ENCODE measurements at regions not wholly inside any gene's neighbourhood (a gene's known extent, or its start where the extent isn't known, plus 50 kb on each side); places are given as distances from the start of the nearest gene placed in this dataset.
A peak's percentile ranks its signal among the peaks of the same experiment; 100 is the strongest.

DNA sequence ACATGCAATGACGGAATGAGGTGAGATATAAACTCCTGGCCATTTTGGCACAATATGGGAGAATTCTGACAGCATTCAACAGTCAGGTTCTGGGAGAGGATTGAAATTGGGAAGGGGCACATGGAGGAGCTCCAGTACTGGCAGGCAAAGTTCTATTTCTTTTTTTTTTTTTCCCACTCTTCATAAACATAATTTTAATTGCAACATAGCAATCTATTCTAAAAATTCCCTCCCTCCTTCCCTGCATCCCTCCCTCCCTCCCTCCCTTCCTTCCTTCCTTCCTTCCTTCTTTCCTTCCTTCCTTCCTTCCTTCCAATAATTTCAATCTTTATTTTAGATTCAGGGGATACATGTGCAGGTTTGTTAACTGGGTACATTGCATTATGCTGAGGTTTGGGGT, 93.2 kb downstream of the PTCSC3 start:
- no peak for DNase-seq (ENCODE audit: low spot score)

DNA sequence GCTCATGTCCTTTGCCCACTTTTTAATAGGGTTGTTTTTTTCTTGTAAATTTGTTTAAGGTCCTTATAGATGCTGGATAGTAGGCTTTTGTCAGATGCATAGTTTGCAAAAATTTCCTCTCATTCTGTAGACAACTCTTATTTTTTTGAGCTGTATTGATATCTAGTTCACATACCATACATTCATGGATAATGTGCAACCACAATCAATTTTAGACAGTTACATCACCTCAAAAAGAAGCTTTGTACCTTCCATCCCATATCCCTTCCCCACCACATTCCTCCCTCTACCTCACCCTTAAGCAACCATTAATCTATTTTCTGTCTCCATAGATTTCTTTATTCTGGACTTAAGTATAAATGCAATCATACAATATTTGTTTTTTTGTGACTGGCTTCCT, 98.4 kb downstream of the PTCSC3 start:
- no peak for DNase-seq (ENCODE audit: low spot score)

DNA sequence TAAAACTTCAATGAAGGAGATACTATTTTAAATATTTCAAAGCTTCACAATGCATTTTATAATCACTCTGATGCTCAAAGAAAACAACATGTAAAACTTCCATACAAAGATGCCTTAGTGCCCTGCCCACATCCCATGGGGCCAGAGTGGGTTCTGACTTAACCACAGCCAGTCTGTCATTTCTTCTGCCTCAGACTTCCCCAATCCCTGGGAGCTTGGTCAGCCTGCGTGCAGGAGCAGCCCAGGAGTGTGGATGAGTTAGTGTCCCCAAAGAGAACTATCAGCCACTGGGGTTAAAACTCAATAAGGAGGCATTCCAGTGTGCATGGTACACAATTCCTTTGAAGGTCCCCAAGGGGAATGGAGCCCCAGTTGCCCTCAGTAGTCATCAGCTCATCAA, 100.3 kb downstream of the PTCSC3 start:
- DNase-seq (ENCODE audit: low spot score), result no peak

DNA sequence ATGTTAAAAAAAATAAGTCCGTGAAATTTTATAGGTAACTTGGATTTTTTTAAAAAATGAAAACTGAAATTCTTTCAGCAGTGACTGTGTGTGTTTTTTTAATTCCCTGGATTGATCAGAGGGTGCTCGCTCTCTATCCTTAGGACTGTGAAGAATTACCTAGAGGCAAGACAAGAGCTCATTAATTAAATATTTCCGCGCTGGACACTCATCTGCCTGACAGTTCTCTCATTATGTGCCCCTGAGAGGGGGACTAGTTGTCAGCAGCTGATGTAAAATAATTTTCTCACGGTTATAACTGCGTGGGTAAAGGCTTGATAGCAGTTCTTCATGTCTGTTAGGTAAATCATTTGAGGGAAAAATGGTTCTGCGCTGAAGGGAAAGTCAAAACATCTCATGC, 101.3 kb downstream of the PTCSC3 start:
- no peak for DNase-seq (ENCODE audit: low spot score)

DNA sequence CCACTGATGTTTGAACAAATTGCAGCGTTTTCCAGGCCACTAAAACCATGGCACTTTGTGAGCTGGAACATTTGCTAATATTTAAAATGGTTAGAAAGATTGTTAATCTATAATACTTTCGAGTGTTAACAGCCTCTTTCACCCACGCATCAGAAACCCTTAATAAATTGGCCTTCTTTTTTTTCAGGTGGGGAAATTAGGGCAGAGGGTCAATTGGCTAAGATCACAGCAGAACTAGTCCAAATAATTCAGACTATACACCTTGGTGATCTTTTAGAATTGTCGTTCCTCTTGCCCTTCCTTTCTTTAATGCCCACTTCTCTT, 105.8 kb downstream of the PTCSC3 start:
- DNase-seq (ENCODE audit: low spot score), result no peak

DNA sequence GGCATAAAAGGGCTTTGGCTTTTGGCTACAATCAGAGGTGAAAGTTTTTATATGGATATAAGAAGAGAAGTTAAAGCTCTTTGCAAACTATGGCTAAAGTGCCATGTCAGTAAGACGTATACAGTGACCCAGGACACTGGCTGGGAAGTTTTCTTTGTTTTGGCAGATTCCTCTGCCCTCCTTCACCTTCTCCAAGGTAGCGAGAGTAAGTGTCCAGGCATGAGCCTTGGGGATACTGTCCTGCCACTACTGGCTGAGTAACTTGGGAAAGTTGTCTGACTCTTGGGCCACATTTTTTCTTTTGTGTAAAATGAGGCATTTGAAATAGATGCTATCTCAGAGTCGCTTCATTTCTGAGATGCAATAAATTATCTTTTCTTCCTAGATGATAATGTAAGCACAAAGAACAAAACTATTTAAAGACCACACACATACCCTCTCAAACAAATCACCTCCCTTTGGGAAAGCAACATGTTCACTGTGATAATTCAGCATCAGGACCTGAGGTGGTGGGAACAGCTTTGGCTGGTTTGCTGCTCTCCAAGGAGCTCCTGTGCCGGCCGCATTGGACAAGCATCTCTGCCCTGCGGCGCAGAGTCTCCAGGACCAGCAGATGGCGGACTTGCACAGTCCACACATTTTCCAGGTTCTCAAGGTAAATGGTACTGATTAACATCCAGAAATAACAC, 106.3 kb downstream of the PTCSC3 start:
- no peak for DNase-seq (ENCODE audit: low spot score)

DNA sequence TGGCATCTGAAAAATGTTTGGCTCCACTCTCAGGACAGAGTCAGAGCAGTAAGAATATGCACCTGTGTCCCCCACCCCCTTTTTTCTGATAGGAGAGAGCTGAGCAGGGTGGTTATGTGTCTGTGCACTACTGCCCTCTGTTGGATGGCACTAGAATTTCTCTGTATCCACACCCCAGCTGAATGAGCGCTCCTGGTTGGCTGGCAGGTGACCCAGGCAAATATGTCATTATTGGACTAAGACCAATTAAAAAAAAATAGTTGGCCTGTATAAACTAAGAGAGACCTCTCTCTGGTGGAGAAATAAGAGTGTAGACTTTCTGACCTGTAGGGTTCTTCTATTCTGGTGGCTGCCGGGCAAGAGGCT, 107.0 kb downstream of the PTCSC3 start:
- DNase-seq (ENCODE audit: low spot score), result peak; percentile 14

DNA sequence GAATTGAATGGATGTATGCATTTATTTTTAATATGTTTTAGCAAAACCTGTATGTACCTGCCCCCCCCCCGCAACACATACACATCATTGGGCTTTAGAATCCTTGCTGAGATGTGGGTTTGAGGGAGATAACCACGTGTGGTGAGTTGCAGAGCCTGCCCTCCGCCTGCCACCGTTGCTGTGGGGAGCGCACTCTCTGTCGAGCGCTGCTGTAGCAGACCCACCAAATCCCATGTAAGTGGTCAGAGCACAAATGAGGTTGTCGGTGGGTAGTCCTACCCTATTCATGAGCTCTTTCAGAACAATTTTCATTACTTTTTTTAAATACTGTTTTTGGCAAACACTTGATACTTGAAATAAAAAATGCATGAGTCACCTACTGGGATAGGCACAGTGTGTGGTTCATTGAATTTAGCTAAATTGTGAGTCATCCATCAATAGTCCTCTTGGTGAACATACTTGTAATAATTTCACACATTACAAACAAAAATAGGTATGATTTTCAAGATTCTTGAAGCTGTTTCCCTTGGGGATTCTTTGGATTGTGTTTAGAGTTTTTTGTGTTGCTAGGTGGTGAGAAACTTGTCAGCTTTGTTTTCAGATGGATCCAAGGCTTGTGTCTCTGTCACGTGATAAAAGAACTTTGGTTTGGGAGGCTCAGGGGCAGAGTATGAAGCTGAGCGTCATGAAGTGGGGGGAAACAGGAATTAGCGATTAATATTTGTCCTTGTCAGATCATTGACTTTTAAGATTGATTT, 107.6 kb downstream of the PTCSC3 start:
- DNase-seq (ENCODE audit: low spot score), result no peak

DNA sequence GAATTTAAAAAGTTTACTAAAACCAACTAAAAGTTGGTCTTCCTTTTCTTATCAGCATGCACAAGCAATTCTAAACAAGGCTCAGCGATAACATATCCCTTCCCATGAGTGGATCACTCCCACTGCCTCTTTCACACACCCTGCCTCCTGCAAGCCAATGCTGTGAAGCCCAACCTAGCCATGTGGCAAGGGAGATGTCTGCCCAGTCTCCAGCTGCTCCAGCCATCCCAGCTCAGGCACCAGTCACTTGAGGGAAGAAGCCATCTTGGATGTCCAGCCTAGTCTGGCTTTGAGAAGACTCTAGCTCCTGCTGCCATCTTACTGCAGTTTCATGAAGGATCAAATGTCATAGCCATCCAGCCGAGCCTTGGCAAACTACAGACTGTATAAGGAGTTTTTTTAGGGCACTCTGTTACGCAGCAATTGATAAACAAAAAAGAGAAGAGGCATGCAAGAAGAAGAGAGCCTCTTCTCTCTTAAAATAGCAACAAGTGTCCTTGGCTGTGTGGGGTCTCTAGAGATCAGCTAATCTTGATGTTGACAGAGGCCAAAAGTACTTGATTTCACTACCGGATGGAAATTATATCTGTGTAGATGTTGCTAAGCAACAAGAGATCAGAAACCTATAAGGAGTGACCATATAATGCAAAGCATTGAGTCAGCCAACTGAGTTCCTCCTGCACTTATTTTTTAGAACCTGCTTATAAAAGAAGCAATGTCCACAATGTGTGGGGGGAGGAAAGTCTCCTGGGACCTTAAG, 108.9 kb downstream of the PTCSC3 start:
- DNase-seq (ENCODE audit: low spot score), result no peak

DNA sequence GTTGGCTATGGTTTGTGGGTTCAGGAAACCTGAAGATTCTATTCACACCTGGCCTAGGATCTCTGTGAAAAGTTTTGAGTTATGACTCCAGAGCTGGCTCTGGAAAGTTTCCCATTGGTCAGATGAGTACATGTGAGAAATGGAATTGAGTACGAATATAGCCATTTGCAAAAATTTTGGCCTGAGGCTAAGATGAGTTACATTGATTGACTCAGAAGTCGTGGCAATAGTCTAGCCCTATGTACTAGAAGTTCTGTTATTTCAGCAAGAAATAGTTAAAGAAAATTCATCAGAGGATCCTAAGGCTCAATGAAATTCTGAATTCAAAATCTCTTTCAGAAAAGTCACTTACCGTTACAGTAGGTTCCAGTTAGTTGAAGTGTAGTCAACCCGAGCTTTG, 109.9 kb downstream of the PTCSC3 start:
- DNase-seq (ENCODE audit: low spot score), result no peak

DNA sequence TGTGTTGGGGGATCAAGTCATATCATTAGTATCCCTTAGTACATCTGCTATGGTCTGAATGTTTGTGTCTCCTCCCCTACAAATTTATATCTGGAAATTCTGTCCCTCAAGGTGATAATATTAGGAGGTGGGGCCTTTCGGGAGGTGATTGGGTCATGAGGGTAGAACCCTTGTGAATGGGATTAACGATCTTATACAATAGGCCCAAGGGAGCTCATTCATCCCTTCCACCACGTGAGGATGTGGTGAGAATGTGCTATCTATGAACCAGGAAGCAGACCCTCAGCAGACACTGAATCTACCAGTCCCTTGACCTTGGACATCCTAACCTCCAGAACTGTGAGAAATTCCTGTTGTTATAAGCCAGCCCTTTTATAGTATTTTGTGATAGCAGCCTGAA, 110.7 kb downstream of the PTCSC3 start:
- no peak for DNase-seq (ENCODE audit: low spot score)

DNA sequence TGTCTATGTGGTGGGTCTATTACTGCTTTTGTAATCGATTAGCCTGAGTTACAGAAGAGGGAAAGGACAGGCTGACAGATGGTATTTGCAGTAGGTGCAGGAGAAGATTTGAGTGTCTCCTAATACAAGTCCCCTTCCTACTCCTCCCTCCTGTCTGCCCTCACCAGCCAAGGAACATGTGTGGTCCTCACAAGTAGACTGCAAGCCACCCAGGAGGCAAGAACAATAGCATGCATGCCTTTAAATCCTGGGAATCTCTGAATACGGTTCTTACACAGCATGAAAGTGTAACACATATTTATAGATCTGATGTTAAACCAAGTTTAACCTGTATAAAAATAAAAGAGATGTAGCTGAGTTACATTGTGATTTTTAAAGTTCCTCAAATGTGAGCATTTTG, 117.0 kb downstream of the PTCSC3 start:
- DNase-seq (ENCODE audit: low spot score), result no peak

DNA sequence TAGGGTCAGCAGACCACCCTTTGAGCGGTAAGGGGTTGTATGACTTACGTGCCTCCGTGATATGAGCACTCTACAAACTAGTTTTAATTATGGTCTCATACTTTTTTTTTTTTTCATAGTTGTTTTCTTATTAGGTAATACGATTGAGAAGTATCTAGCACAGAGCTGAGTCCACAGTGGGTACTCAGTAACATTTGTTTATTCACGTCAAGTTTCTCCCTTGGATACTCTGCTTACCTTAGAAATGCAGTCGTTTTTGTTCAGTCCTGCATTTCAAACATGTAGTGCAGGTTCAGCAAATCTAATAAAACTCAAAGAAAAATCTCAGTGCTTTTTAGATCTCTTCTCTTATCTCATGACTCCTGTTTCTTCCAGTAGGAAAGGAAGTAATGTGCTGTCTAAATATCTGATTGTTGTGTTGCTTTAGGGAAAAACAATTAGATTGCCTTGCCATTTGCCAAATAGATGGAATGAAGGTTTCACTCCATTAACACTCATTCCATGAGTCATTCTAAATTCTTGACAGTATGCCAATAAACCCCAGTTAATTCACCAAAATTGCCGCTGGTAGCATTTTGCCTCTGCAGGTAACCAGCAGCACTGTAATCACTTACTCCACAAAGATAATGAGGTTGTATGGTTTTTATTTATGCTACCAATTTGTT, 118.9 kb downstream of the PTCSC3 start:
- no peak for DNase-seq (ENCODE audit: low spot score)

DNA sequence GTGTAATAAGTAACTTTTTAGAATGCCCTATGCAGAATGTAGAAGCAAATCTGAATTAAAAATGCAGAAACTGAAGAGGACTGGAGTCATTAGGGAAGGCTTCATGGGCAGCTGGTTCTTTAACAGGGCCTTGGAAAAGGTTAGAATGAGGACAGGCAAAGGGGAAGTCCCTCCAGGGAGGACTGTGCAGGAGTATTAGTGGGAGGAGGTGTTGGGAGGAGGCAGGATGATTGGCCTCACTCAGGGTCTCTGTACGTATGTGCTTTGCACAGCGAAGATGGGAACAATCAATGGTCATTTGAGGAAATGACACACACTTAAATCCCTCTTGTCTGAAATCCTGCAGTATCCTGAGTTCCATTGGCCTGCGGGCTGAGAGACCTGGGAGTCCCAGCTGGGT, 119.7 kb downstream of the PTCSC3 start:
- no peak for DNase-seq (ENCODE audit: low spot score)

DNA sequence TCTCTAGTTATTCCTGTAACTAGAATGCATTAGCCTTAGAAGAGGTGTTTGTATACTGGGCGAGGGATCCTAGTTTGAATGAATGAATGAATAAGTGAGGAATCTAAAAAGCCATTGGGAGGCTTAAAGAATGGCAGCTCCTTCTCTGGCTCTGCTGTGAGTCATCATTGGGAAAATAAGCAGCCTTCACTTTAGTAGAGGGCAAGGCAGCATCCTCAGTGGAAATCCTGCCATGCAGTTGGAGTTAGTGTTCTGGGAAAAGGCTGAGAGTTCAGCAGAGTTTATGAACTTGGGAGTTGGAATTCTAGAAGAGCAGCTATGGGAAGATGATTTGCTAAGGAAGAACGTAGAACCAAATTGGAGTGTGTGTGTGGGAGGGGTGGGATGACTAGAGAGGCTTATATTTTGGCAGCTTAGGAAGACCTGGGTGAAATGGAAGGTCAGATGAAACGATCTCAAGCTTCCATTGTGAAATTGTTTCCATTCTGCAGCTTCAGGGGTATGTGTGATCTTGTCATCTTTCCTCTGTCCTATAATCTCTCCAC, 120.8 kb downstream of the PTCSC3 start:
- no peak for DNase-seq (ENCODE audit: low spot score)

DNA sequence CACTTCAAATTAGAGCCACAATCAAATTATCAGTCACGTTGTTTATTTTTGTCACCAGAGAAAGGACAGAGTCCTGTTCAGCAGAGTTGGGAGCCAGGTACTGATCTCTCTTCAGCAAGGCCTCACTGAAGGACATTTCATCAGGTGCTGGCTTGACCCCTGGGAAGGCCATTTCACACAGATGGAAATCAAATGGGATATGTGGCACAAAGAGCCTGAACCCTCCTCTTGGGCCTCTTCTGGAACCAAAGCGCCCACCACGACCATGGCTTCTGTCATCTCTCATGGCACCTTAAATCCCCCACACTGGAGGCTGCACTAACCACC, 121.5 kb downstream of the PTCSC3 start:
- DNase-seq (ENCODE audit: low spot score), result no peak

DNA sequence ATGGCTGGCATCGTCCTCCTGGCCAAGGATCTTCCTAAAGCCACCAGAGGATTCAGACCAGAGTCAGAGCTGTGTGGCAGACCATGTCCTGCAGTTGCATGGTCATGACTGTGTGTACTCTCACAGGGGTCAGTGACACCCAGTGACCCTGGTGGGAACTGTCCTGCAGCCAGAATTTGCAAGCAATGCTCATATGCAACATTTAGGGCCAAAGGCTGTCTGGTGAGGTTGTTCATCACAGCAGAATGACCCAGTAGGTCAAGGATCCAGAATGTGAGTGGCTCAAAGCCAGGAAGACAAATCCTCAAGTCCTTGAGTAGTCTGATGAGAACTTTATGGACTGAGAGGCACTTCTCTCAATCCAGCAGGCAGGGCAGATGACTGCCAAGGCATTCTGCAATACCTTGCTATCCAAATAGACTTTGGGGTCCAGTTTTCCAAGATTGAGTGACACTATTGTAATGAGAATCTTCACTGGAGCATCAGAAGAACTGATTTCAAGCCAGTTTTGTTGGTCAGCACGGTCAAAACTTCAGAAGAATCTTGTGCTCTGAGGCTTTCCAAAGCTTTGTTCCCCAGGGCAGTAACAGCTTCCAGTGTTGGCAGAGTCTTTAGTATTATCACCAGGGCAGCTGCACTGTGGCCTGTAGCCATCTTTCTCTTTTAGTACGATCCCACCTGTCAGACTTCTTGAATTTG, 122.0 kb downstream of the PTCSC3 start:
- no peak for DNase-seq (ENCODE audit: low spot score)

DNA sequence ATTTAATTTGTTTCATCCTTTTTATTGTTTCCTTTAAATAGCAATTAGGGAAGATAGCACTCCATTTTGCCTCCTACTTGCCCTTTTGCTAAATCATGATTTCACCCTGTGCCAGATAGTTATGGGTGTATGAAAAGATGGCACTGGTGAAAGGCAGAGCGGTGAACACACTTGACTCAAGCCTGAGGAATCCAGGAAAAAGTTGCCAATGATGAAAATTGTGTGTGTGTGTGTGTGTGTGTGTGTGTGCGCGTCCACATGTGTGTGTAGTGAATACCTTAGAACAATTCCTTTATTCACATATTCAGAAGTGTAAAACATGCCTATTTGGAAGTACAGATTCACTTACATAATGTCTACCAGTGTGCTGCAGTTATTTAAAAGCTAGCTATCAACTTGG, 123.8 kb downstream of the PTCSC3 start:
- DNase-seq (ENCODE audit: low spot score), result no peak

DNA sequence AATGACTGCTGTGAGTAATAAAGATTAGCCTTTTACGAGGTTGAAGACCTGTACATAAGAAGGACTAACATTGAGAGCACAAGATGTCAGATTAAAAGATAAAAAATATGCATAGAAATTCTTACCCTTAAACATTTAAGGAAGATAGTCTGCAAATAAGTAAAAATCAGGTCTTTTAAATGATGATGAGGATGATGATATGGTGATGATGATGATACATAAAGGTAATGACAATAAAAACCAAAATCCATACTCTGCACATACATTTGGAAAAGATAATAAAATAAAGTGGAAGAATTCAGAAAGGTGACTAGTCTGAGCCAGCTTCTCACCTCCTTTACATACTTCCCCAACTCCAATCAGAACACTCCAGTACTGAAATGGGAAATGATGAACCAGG, 124.5 kb downstream of the PTCSC3 start:
- DNase-seq (ENCODE audit: low spot score), result no peak

DNA sequence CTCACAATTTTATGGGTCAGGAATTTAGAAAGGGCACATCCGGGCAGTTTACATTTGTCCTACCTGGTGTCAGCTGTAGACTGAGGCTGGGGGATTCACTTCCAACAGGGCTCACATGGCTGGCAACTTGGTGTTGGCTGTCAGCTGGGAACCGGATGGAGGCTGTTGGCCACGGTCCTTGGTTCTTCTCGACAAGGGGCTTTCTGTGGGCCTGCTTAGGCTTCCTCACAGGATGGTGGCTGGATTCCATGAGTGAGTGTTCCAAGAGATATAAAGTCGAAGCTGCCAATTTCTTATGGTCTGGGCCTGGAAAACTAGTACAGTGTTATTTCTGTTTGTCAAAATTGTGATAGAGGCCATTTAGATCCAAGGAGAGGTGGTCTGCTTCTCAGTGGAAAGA, 127.9 kb downstream of the PTCSC3 start:
- no peak for DNase-seq (ENCODE audit: low spot score)

DNA sequence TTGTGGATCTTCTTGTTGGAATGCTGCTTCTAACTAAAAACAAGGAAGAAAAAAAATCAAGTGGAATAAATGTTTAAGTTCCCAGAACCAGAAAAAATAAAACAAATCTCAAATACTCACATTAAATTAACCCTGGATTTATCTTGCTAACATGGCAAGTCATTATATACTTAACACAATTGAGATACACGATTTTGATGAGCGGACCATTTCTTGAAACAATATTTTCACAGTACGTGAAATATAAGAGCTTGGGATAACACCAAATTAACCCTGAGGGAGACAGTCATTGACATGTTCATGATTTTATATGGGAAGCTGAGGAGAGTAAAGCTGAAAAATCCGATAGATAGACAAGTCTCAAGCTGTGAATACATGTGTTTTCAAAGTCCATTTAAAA, 128.6 kb downstream of the PTCSC3 start:
- no peak for DNase-seq (ENCODE audit: low spot score)

DNA sequence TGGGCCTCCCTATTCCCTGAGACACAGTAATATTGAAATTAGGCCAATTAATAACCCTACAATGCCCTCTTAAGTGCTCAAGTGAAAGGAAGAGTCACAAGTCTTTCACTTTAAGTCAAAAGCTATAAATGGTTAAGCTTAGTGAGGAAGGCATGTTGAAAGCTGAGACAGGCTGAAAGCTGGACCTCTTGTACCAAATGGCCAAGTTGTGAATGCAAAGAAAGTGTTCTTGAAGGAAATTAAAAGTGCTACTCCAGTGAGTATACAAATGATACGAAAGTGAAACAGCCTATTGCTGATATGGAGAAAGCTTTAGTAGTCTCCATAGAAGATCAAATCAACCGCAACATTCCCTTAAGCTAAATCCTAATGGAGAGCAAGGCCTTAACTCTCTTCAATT, 140.8 kb downstream of the PTCSC3 start:
- no peak for DNase-seq (ENCODE audit: low spot score)

Measured in CD4-positive, alpha-beta T cell treated with Interleukin-15 for 4 hours (primary cell).